OCI-LY7 (cell line): ENCODE measurements at regions not wholly inside any gene's neighbourhood (a gene's known extent, or its start where the extent isn't known, plus 50 kb on each side); places are given as distances from the start of the nearest gene placed in this dataset.

Source experiments
- EZH2phosphoT487 ChIP-seq: fragments of 200-600 bp; sonication (generic); IDR thresholded peaks from 2 replicates; pipeline ENCODE4 v1.6.1; 2018; ENCODE audit warnings: low read depth, borderline replicate concordance, mild to moderate bottlenecking, mixed run types, antibody characterized with exemption, low read length, moderate library complexity, mixed read lengths
- TF ChIP-seq, protein P1 (sequence below): fragments of 200-600 bp; sonication (generic); conservative IDR thresholded peaks from 2 replicates; pipeline ENCODE4 v1.5.1; 2014; ENCODE audit warnings: mild to moderate bottlenecking, antibody characterized with exemption, low read length, moderate library complexity, mixed read lengths

DNA sequence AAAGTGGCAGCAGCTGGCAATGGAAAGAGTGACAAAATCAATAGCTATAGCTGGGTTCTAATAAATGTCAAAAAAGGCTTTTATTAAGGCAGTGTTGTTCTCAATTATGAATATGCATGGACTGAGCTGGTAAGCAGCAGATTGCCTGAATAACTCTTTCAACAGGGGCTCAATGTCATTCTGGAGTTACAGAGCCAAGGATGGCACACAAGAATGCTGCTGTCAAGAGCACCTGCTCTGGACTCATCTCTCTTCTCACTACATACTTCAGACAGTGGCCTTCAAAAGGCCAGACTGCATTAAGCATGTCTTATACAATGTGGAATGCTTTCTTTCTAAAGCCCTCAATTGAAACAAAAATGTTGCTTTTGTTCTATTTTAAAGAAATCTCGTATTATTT is 351.4 kb downstream of the KLHL13 start:
- TF ChIP-seq, protein P1, sequence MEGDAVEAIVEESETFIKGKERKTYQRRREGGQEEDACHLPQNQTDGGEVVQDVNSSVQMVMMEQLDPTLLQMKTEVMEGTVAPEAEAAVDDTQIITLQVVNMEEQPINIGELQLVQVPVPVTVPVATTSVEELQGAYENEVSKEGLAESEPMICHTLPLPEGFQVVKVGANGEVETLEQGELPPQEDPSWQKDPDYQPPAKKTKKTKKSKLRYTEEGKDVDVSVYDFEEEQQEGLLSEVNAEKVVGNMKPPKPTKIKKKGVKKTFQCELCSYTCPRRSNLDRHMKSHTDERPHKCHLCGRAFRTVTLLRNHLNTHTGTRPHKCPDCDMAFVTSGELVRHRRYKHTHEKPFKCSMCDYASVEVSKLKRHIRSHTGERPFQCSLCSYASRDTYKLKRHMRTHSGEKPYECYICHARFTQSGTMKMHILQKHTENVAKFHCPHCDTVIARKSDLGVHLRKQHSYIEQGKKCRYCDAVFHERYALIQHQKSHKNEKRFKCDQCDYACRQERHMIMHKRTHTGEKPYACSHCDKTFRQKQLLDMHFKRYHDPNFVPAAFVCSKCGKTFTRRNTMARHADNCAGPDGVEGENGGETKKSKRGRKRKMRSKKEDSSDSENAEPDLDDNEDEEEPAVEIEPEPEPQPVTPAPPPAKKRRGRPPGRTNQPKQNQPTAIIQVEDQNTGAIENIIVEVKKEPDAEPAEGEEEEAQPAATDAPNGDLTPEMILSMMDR: no peak
- TF ChIP-seq EZH2phosphoT487: no peak
